Stimulated activated CD4-positive, alpha-beta T cell treated with anti-CD3 and anti-CD28 coated beads, Interleukin-12 subunit alpha, Interleukin-12 subunit beta, amount 100 ng/mL, for 4 hours (primary cell): ENCODE measurements at regions not wholly inside any gene's neighbourhood (a gene's known extent, or its start where the extent isn't known, plus 50 kb on each side); places are given as distances from the start of the nearest gene placed in this dataset.
"Not testable (repeated sequence)": the region's sequence is repeated elsewhere in the genome, so short reads cannot be mapped to it uniquely, and the experiment has no call there.

Experiments used
- DNase-seq: peaks from one replicate; pipeline ENCODE4 v3.0.0-alpha.2; 2020

GRCh38 chr7:113705439-113705838 lies 213.4 kb downstream of the PPP1R3A start:
- no peak for DNase-seq

GRCh38 chr7:113698556-113699220 lies 220.1 kb downstream of the PPP1R3A start:
- no peak for DNase-seq

GRCh38 chr7:113694149-113694548 lies 224.7 kb downstream of the PPP1R3A start:
- DNase-seq: no peak

GRCh38 chr7:113684165-113684564 lies 234.6 kb downstream of the PPP1R3A start:
- DNase-seq: no peak

- no peak for DNase-seq
These were observed 241.0 kb downstream of the PPP1R3A start for GRCh38 chr7:113677811-113678210.

GRCh38 chr7:113664867-113665266 lies 253.9 kb downstream of the PPP1R3A start:
- no peak for DNase-seq

GRCh38 chr7:113659416-113659815 lies 259.4 kb downstream of the PPP1R3A start:
- DNase-seq: no peak

GRCh38 chr7:113657603-113658002 lies 261.2 kb downstream of the PPP1R3A start:
- DNase-seq: no peak

- DNase-seq: no peak
These were observed 266.3 kb downstream of the PPP1R3A start for GRCh38 chr7:113652501-113652900.

GRCh38 chr7:113649556-113649955 lies 269.3 kb downstream of the PPP1R3A start:
- no peak for DNase-seq

- no peak for DNase-seq
These were observed 279.6 kb downstream of the PPP1R3A start for GRCh38 chr7:113639221-113639620.

- DNase-seq: no peak
These were observed 281.9 kb downstream of the PPP1R3A start for GRCh38 chr7:113636727-113637421.

- DNase-seq: no peak
These were observed 283.3 kb downstream of the PPP1R3A start for GRCh38 chr7:113635492-113635891.

- DNase-seq: no peak
These were observed 285.7 kb downstream of the PPP1R3A start for GRCh38 chr7:113633073-113633472.

GRCh38 chr7:113628948-113629847 lies 289.6 kb downstream of the PPP1R3A start:
- DNase-seq: no peak

GRCh38 chr7:113625494-113626102 lies 293.2 kb downstream of the PPP1R3A start:
- no peak for DNase-seq

- DNase-seq: no peak
These were observed 296.0 kb downstream of the PPP1R3A start for GRCh38 chr7:113622796-113623195.

GRCh38 chr7:113610572-113610971 lies 308.2 kb downstream of the PPP1R3A start:
- no peak for DNase-seq

- DNase-seq: no peak
These were observed 310.0 kb downstream of the PPP1R3A start for GRCh38 chr7:113608782-113609181.

GRCh38 chr7:113606325-113606724 lies 312.5 kb downstream of the PPP1R3A start:
- no peak for DNase-seq

GRCh38 chr7:113600428-113600827 lies 318.4 kb downstream of the PPP1R3A start:
- not testable (repeated sequence) for DNase-seq

- DNase-seq: not testable (repeated sequence)
These were observed 325.4 kb downstream of the PPP1R3A start for GRCh38 chr7:113593455-113593854.

- DNase-seq: not testable (repeated sequence)
These were observed 325.9 kb downstream of the PPP1R3A start for GRCh38 chr7:113592924-113593323.
